GM12878 (cell line): ENCODE measurements at regions not wholly inside any gene's neighbourhood (a gene's known extent, or its start where the extent isn't known, plus 50 kb on each side); places are given as distances from the start of the nearest gene placed in this dataset.

Experiments
- CHD1 ChIP-seq: IDR thresholded peaks from 2 replicates; pipeline ENCODE4 v1.6.1; 2012; ENCODE audit warnings: low read depth, low read length, improper control_type of control experiment
- CREM ChIP-seq: IDR thresholded peaks from 2 replicates; pipeline ENCODE4 v1.6.1; 2014; ENCODE audit warnings: antibody characterized with exemption, low read depth
- DPF2 ChIP-seq: fragments of 450-650 bp; IDR thresholded peaks from 2 replicates; pipeline ENCODE4 v1.6.1; 2017; ENCODE audit warnings: mild to moderate bottlenecking
- EGR1 ChIP-seq, 2 experiments: IDR thresholded peaks; 1 replicate in 1 of 2; 2 replicates in 1 of 2; pipeline ENCODE4 v1.6.1; 2011 to 2012; ENCODE audit warnings: low read depth in 2 of 2, low read length in 2 of 2, borderline replicate concordance in 1 of 2, mild to moderate bottlenecking in 1 of 2, moderate library complexity in 1 of 2
- FOXM1 ChIP-seq: IDR thresholded peaks from 2 replicates; pipeline ENCODE4 v1.6.1; 2012; ENCODE audit warnings: low read depth, mild to moderate bottlenecking, inconsistent platforms, low read length, moderate library complexity
- GABPA ChIP-seq: IDR thresholded peaks from 2 replicates; pipeline ENCODE4 v1.6.1; 2014; ENCODE audit warnings: antibody characterized with exemption, low read depth, mild to moderate bottlenecking, inconsistent platforms
- JUNB ChIP-seq: IDR thresholded peaks from 2 replicates; pipeline ENCODE4 v1.6.1; 2016; ENCODE audit warnings: antibody characterized with exemption, mild to moderate bottlenecking
- JUND ChIP-seq: IDR thresholded peaks from 2 replicates; pipeline ENCODE4 v1.6.1; 2012; ENCODE audit warnings: low read depth, mild to moderate bottlenecking, low read length, improper control_type of control experiment, moderate library complexity
- LARP7 ChIP-seq: fragments of 450-650 bp; IDR thresholded peaks from 2 replicates; pipeline ENCODE4 v1.6.1; 2017; ENCODE audit warnings: mild to moderate bottlenecking
- MXI1 ChIP-seq: fragments of 150-350 bp; IDR thresholded peaks from 2 replicates; pipeline ENCODE4 v1.6.1; 2011; ENCODE audit warnings: low read depth, mild to moderate bottlenecking, inconsistent platforms, low read length, improper control_type of control experiment
- POLR2AphosphoS5 ChIP-seq: IDR thresholded peaks from 2 replicates; pipeline ENCODE4 v1.6.1; 2011; ENCODE audit warnings: mild to moderate bottlenecking, low read length, inconsistent platforms
- YY1 ChIP-seq: IDR thresholded peaks from 2 replicates; pipeline ENCODE4 v1.6.1; 2011; ENCODE audit warnings: low read depth, mild to moderate bottlenecking, low read length
- ZNF274 ChIP-seq: IDR thresholded peaks from one replicate; pipeline ENCODE4 v1.8.0; 2011; ENCODE audit not compliant: insufficient read length, insufficient read depth
- TF ChIP-seq, protein P1 (sequence below), 3 experiments: IDR thresholded peaks in 2 of 3; conservative IDR thresholded peaks in 1 of 3; 2 replicates each; pipeline ENCODE4 v1.5.1; 2011; ENCODE audit warnings: low read depth in 3 of 3, low read length in 3 of 3, mild to moderate bottlenecking in 3 of 3, control low read depth in 2 of 3, moderate library complexity in 2 of 3, inconsistent platforms in 1 of 3, mixed read lengths in 1 of 3; ENCODE audit not compliant: control insufficient read depth in 2 of 3, insufficient read depth in 1 of 3; ENCODE audit errors: extremely low read depth in 1 of 3

DNA sequence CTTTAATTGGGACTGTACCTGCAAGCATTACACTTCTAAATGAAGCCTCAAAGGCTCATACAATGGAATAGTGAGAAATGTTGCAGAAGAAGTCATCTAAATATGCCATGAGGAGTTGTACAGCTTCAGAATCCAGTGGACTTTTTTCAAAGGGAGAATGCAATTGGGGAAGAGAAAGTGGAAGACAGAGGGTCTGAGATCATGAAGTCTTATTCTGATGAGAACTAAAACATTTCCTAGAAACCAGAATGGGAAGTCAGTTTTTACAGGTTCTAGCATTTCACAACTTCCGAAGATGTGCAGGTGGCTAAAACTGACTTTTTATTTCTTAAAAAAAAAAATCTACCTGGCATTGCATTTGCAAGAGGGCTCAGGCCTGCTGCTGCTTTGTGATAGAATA, 424.4 kb upstream of the RUNX1 start:
- TF ChIP-seq, protein P1, sequence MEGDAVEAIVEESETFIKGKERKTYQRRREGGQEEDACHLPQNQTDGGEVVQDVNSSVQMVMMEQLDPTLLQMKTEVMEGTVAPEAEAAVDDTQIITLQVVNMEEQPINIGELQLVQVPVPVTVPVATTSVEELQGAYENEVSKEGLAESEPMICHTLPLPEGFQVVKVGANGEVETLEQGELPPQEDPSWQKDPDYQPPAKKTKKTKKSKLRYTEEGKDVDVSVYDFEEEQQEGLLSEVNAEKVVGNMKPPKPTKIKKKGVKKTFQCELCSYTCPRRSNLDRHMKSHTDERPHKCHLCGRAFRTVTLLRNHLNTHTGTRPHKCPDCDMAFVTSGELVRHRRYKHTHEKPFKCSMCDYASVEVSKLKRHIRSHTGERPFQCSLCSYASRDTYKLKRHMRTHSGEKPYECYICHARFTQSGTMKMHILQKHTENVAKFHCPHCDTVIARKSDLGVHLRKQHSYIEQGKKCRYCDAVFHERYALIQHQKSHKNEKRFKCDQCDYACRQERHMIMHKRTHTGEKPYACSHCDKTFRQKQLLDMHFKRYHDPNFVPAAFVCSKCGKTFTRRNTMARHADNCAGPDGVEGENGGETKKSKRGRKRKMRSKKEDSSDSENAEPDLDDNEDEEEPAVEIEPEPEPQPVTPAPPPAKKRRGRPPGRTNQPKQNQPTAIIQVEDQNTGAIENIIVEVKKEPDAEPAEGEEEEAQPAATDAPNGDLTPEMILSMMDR (IDR thresholded peaks at IDR 0.05 in 2 of 3, conservative IDR thresholded peaks at IDR 0.05 in 1 of 3; ENCODE audit: control insufficient read depth in 2 of 3, extremely low read depth in 1 of 3, insufficient read depth in 1 of 3, low read depth in 3 of 3, low read length in 3 of 3), result no peak
- TF ChIP-seq EGR1 (IDR thresholded peaks at IDR 0.05; ENCODE audit: borderline replicate concordance in 1 of 2, low read depth in 2 of 2, low read length in 2 of 2) (no peak), MXI1 (no peak), LARP7 (no peak), CREM (no peak), ZNF274 (no peak), DPF2 (no peak), JUNB (no peak), POLR2AphosphoS5 (no peak), YY1 (no peak), GABPA (no peak), FOXM1 (no peak), JUND (no peak), CHD1 (no peak)
